Spinal cord (tissue), 9 donors: ENCODE measurements at regions not wholly inside any gene's neighbourhood (a gene's known extent, or its start where the extent isn't known, plus 50 kb on each side); places are given as distances from the start of the nearest gene placed in this dataset.

Experiments used
- DNase-seq, 6 donors: peaks; one replicate each; pipeline versions ENCODE4 v3.0.0 to v3.0.0-alpha.2; 2013 to 2015; ENCODE audit warnings: low spot score in 6 of 6, low read depth in 4 of 6
- H3K27ac ChIP-seq: one replicate; pipeline ENCODE4 v1.5.1; 2013; ENCODE audit warnings: low read depth, low read length, control low read depth
- H3K27me3 ChIP-seq: one replicate; pipeline ENCODE4 v1.6.1; 2013; ENCODE audit warnings: low read length; ENCODE audit not compliant: control insufficient read depth, insufficient read depth
- H3K36me3 ChIP-seq: one replicate; pipeline ENCODE4 v1.6.1; 2013; ENCODE audit warnings: low read length; ENCODE audit not compliant: control insufficient read depth, insufficient read depth
- H3K4me1 ChIP-seq: one replicate; pipeline ENCODE4 v1.6.1; 2013; ENCODE audit warnings: low read length; ENCODE audit not compliant: control insufficient read depth, insufficient read depth
- H3K4me3 ChIP-seq: one replicate; pipeline ENCODE4 v1.5.1; 2013; ENCODE audit warnings: low read depth, low read length, control low read depth
- H3K9me3 ChIP-seq: one replicate; pipeline ENCODE4 v1.6.1; 2013; ENCODE audit warnings: low read length; ENCODE audit not compliant: control insufficient read depth, insufficient read depth
- WGBS: methylation state at CpG from one replicate; pipeline ENCODE4 v1.1.5; 2013; ENCODE audit warnings: missing lambda C conversion rate; ENCODE audit not compliant: insufficient coverage; 5-methylcytosine and 5-hydroxymethylcytosine counted together
- donor health status: healthy.

DNA sequence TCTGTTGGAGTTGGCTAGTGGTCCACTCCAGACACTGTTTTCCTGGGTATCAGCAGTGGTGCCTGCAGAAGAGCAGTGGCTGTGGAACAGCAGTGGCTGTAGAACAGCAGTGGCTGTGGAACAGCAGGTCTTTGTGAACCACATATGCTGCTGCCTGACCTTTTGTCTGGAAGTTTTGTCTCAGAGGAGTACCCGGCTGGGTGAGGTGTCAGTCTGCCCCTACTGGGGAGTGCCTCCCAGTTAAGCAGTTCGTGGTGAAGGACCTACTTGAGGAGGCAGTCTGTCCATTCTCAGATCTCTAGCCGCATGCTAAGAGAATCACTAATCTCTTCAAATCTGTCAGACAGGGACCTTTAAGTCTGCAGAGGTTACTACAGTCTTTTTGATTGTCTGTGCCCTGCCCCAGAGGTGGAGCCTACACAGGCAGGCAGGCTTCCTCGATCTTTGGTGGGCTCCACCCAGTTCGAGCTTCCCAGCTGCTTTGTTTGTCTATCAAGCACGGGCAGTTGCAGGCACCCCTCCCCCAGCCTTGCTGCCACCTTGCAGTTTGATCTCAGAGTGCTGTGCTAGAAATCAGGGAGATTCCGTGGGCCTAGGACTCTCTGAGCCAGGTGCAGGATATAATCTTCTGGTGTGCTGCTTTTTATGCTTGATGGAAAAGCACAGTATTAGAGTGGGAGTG is 89.1 kb upstream of the TRIM48 start:
- Histone ChIP-seq H3K4me1 (no peaks in the 10 kb centered on the region), H3K4me3 (no peak overlapping the region), H3K27me3 (no peaks in the 10 kb centered on the region), H3K27ac (no peak overlapping the region), H3K9me3 (peaks cover 5% of the 10 kb centered on the region), H3K36me3 (no peaks in the 10 kb centered on the region)
- DNase-seq, result peak in 1 of 6 donors; percentile 0
- WGBS, result 42% methylated on average over 6 of the region's 7 CpGs
